Endothelial cell of umbilical vein (primary cell): ENCODE measurements at regions not wholly inside any gene's neighbourhood (a gene's known extent, or its start where the extent isn't known, plus 50 kb on each side); places are given as distances from the start of the nearest gene placed in this dataset.

ENCODE experiments used
- CTCF ChIP-seq, 2 donors: IDR thresholded peaks; 1 replicate in 1 of 2; 2 replicates in 1 of 2; pipeline ENCODE4 v1.5.1; 2011; ENCODE audit warnings: low read length in 2 of 2, mild to moderate bottlenecking in 2 of 2, moderate library complexity in 2 of 2, control low read depth in 1 of 2, inconsistent platforms in 1 of 2, low read depth in 1 of 2; ENCODE audit not compliant: insufficient read depth in 1 of 2; ENCODE audit errors: extremely low read depth in 1 of 2
- EZH2 ChIP-seq: IDR thresholded peaks from 2 replicates; pipeline ENCODE4 v1.6.1; 2012; ENCODE audit warnings: borderline replicate concordance, low read depth, mild to moderate bottlenecking, moderate library complexity, low read length, inconsistent platforms; ENCODE audit not compliant: severe bottlenecking
- FOS ChIP-seq: IDR thresholded peaks from 2 replicates; pipeline ENCODE4 v1.6.1; 2011; ENCODE audit warnings: mild to moderate bottlenecking, low read length, moderate library complexity, borderline replicate concordance; ENCODE audit not compliant: insufficient read depth
- GATA2 ChIP-seq: IDR thresholded peaks from 2 replicates; pipeline ENCODE4 v1.7.0; 2011; ENCODE audit warnings: low read depth, mild to moderate bottlenecking, moderate library complexity, mixed read lengths, low read length; ENCODE audit not compliant: insufficient read length, insufficient read depth
- JUN ChIP-seq: IDR thresholded peaks from 2 replicates; pipeline ENCODE4 v1.6.1; 2011; ENCODE audit warnings: borderline replicate concordance, low read depth; ENCODE audit not compliant: insufficient read length, insufficient read depth
- MAX ChIP-seq: IDR thresholded peaks from 2 replicates; pipeline ENCODE4 v1.6.1; 2011; ENCODE audit not compliant: insufficient read depth, insufficient read length
- MYC ChIP-seq: IDR thresholded peaks from one replicate; pipeline ENCODE4 v1.6.1; 2011; ENCODE audit warnings: mild to moderate bottlenecking, low read depth, low read length
- POLR2A ChIP-seq: IDR thresholded peaks from 2 replicates; pipeline ENCODE4 v1.6.1; 2012; ENCODE audit warnings: low read depth, mild to moderate bottlenecking, control low read depth, low read length
- POLR2AphosphoS5 ChIP-seq: IDR thresholded peaks from 2 replicates; pipeline ENCODE4 v1.6.1; 2012; ENCODE audit warnings: low read depth, mild to moderate bottlenecking, control low read depth, low read length, moderate library complexity; ENCODE audit not compliant: insufficient read depth

GRCh38 chr10:130353928-130354572 is 217.9 kb downstream of the GLRX3 start:
- TF ChIP-seq CTCF (IDR thresholded peaks at IDR 0.05; ENCODE audit: extremely low read depth in 1 of 2, insufficient read depth in 1 of 2, low read depth in 1 of 2, low read length in 2 of 2) (no peak), POLR2A (no peak), MAX (no peak), POLR2AphosphoS5 (no peak), FOS (no peak), GATA2 (no peak), EZH2 (no peak), JUN (no peak), MYC (no peak)
